BE2C (cell line): ENCODE measurements at regions not wholly inside any gene's neighbourhood (a gene's known extent, or its start where the extent isn't known, plus 50 kb on each side); places are given as distances from the start of the nearest gene placed in this dataset.

Experiments
- DNase-seq: peaks from one replicate; pipeline ENCODE4 v3.0.0-alpha.2; 2020
- H3K27me3 ChIP-seq: fragments of 250-450 bp; sonication (Bioruptor Pico); 2 replicates; pipeline ENCODE4 v1.5.1; 2020; ENCODE audit warnings: mild to moderate bottlenecking
- H3K36me3 ChIP-seq: fragments of 250-450 bp; sonication (Bioruptor Pico); 2 replicates; pipeline ENCODE4 v1.5.1; 2020; ENCODE audit warnings: mild to moderate bottlenecking
- H3K4me1 ChIP-seq: fragments of 250-450 bp; sonication (Bioruptor Pico); 2 replicates; pipeline ENCODE4 v1.5.1; 2020
- H3K4me3 ChIP-seq: 2 replicates; pipeline ENCODE4 v1.5.1; 2011; ENCODE audit warnings: low read depth, low read length
- H3K9me3 ChIP-seq: fragments of 250-450 bp; sonication (Bioruptor Pico); 2 replicates; pipeline ENCODE4 v1.5.1; 2020
- CTCF ChIP-seq: IDR thresholded peaks from 2 replicates; pipeline ENCODE4 v1.5.1; 2012; ENCODE audit warnings: mild to moderate bottlenecking, low read depth, low read length

DNA sequence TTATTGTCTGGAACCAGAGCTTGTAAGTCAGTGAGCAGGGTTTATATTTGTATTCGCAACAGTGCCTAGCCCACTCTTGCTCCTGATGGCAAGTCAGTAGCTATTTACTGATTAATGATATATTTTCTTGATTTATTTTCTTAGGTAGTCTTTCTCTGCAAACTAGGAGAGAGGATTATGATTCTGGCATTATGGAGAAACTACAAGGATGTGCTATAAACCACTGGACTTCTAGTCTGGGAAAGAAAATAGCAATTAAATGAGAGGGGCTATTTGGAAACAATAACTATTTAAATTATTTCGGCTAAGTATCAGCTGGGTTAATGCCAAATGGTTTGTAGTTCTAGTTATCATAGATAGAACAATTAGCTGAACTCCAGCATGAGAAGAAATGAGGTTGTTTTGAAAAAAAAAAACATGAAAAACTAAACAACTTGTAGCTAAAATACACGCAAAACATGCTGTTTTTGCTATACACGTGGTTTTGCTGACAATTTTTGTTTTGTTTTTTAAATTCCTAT lies 304.9 kb upstream of the TCF21 start:
- no peaks in the 10 kb centered on the region for H3K36me3 ChIP-seq
- no peaks in the 10 kb centered on the region for H3K4me1 ChIP-seq
- DNase-seq = no peak
- no peak overlapping the region for H3K4me3 ChIP-seq
- no peak for TF ChIP-seq CTCF
- no peaks in the 10 kb centered on the region; the same call in 1 of the 2 replicates for H3K9me3 ChIP-seq
- peaks cover 40% of the 10 kb centered on the region for H3K27me3 ChIP-seq

GRCh38 chr6:133584823-133585222 lies 304.1 kb upstream of the TCF21 start:
- Histone ChIP-seq H3K36me3 (no peaks in the 10 kb centered on the region), H3K9me3 (no peaks in the 10 kb centered on the region; the same call in 1 of the 2 replicates), H3K27me3 (peaks cover 43% of the 10 kb centered on the region), H3K4me3 (no peak overlapping the region), H3K4me1 (no peaks in the 10 kb centered on the region)
- no peak for TF ChIP-seq CTCF
- DNase-seq = no peak

GRCh38 chr6:133585978-133586377 lies 302.9 kb upstream of the TCF21 start:
- Histone ChIP-seq H3K4me3 (no peak overlapping the region), H3K27me3 (peaks cover 39% of the 10 kb centered on the region), H3K36me3 (no peaks in the 10 kb centered on the region), H3K9me3 (no peaks in the 10 kb centered on the region; the same call in 1 of the 2 replicates), H3K4me1 (no peaks in the 10 kb centered on the region)
- TF ChIP-seq CTCF = no peak
- DNase-seq = no peak

- no peaks in the 10 kb centered on the region for H3K36me3 ChIP-seq
- no peaks in the 10 kb centered on the region; the same call in 1 of the 2 replicates for H3K9me3 ChIP-seq
- DNase-seq = no peak
- no peaks in the 10 kb centered on the region for H3K4me1 ChIP-seq
- H3K4me3 ChIP-seq = no peak overlapping the region
- TF ChIP-seq CTCF = no peak
- peaks cover 44% of the 10 kb centered on the region for H3K27me3 ChIP-seq
Observed at GRCh38 chr6:133587546-133588160, 301.3 kb upstream of the TCF21 start.

DNA sequence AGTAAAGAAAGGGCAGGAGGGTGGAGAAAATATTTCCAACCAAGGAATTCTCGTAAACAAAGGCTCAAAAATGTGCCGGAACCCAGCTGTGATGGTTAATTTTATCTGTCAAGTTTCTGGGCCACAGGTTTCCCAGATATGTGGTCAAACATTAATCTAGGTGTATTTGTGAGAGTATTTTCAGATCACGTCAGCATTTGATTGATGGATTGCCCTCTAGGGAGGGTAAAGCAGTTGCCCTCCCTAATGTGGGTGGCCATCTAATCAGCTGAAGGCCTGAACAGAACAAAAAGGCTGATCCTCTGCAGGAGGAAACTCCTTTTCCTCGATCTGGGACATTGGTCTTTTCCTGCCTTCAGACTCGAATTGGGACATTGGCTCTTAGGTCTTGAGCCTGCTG lies 298.7 kb upstream of the TCF21 start:
- Histone ChIP-seq H3K9me3 (no peaks in the 10 kb centered on the region; the same call in 1 of the 2 replicates), H3K27me3 (peaks cover 57% of the 10 kb centered on the region), H3K4me3 (no peak overlapping the region), H3K36me3 (no peaks in the 10 kb centered on the region), H3K4me1 (no peaks in the 10 kb centered on the region)
- TF ChIP-seq CTCF = no peak
- no peak for DNase-seq

DNA sequence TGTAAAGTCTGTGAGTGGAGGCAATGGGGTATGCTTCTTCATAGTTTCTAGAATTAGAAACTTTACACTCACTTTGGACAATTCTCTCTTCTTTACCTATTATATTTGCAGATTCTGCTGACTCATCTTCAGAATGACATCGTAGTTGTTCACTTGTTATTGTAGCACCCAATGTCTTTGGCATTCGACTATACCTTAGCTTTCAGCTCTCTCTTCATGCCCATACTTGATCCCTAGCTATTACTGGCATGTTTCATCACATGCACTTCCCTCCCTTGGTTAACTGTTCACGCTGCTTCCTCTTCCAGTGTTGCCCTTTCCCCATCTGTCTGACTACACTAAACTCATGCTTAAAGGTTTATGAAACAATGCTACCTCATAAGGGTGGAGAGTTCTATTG lies 298.1 kb upstream of the TCF21 start:
- Histone ChIP-seq H3K27me3 (peaks cover 58% of the 10 kb centered on the region), H3K9me3 (no peaks in the 10 kb centered on the region; the same call in 1 of the 2 replicates), H3K36me3 (no peaks in the 10 kb centered on the region), H3K4me3 (no peak overlapping the region), H3K4me1 (no peaks in the 10 kb centered on the region)
- no peak for TF ChIP-seq CTCF
- DNase-seq = no peak
